Lower leg skin (tissue), 3 donors: ENCODE measurements at regions not wholly inside any gene's neighbourhood (a gene's known extent, or its start where the extent isn't known, plus 50 kb on each side); places are given as distances from the start of the nearest gene placed in this dataset.

Source experiments
- POLR2A ChIP-seq, 2 donors: fragments of 450-650 bp; IDR thresholded peaks; one replicate each; pipeline ENCODE4 v1.6.1; 2016 to 2017; ENCODE audit warnings: antibody characterized with exemption in 2 of 2, mild to moderate bottlenecking in 1 of 2, moderate library complexity in 1 of 2
- TF ChIP-seq, protein P1 (sequence below), 3 donors: fragments of 450-650 bp; IDR thresholded peaks; one replicate each; pipeline ENCODE4 v1.5.1; 2016; ENCODE audit warnings: antibody characterized with exemption in 3 of 3, mild to moderate bottlenecking in 3 of 3, moderate library complexity in 2 of 3

DNA sequence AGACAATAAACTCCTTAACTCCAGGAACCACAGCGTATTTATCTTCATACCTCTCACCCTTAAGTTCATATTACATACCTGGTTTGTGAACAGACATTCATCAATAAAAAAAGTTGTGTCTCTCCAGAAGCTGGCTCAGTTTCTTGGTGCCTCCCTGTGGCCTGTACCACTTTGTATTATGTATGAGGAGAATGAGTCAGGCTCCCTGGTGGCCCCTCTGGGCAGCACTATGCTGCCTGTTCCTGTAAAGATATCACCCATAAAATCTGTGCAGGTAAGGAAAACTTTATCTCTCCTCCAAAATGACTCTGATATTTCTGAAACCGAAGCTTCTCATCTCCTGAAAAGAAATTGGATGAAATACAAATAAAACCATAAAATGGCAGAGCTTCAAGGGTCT lies 198.4 kb upstream of the NT5C1B start:
- no peak for TF ChIP-seq POLR2A (IDR thresholded peaks at IDR 0.05)
- TF ChIP-seq, protein P1, sequence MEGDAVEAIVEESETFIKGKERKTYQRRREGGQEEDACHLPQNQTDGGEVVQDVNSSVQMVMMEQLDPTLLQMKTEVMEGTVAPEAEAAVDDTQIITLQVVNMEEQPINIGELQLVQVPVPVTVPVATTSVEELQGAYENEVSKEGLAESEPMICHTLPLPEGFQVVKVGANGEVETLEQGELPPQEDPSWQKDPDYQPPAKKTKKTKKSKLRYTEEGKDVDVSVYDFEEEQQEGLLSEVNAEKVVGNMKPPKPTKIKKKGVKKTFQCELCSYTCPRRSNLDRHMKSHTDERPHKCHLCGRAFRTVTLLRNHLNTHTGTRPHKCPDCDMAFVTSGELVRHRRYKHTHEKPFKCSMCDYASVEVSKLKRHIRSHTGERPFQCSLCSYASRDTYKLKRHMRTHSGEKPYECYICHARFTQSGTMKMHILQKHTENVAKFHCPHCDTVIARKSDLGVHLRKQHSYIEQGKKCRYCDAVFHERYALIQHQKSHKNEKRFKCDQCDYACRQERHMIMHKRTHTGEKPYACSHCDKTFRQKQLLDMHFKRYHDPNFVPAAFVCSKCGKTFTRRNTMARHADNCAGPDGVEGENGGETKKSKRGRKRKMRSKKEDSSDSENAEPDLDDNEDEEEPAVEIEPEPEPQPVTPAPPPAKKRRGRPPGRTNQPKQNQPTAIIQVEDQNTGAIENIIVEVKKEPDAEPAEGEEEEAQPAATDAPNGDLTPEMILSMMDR (IDR thresholded peaks at IDR 0.05): no peak
